ENCODE measurements at regions not wholly inside any gene's neighbourhood (a gene's known extent, or its start where the extent isn't known, plus 50 kb on each side); places are given as distances from the start of the nearest gene placed in this dataset.

DNA sequence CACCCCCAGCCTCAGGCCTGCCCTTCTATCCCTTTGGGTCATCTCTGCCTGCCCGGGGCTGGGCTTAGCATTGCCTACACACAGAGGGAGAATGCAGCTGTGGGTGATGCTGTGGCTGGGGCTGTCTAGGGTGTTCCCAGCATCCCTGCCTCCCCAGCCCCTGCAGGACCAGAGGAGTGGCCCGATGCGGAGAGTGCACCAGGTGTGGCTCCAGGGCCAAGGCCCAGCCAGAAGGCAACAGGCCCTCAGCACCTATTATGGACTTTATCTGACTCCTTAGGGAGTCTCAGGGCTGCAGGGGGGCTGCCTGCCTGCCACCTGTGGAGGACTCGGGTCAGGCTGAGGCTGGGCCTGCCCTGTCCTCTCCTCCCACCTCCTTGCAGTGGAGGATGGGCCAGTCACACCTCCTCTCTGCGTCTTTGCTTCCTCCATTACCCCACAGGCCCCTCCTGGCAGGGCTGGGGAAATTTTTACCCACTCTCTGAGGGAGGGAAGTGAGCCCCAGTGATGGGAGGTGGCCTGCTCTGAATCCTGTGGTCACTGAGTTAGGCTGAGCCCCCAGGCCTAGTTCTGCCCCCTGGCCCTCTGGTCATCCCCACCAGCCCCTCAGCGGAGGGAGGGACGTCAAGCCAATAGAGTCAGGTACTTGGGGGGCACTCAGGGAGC is 92.9 kb upstream of the PCBD1 start (continued):
- TF ChIP-seq ZNF518A (tag by site-specific recombination; conservative IDR thresholded peaks at IDR 0.05; ENCODE audit: low read depth) (no peak), PRDM6 (tag by site-specific recombination; IDR thresholded peaks at IDR 0.05) (no peak), ZNF621 (tag by site-specific recombination; IDR thresholded peaks at IDR 0.05) (no peak), ZBTB6 (tag by site-specific recombination; IDR thresholded peaks at IDR 0.05) (no peak), ZNF670 (tag by site-specific recombination; IDR thresholded peaks at IDR 0.05; ENCODE audit: low read depth) (no peak)
- TF ChIP-seq, protein P1, sequence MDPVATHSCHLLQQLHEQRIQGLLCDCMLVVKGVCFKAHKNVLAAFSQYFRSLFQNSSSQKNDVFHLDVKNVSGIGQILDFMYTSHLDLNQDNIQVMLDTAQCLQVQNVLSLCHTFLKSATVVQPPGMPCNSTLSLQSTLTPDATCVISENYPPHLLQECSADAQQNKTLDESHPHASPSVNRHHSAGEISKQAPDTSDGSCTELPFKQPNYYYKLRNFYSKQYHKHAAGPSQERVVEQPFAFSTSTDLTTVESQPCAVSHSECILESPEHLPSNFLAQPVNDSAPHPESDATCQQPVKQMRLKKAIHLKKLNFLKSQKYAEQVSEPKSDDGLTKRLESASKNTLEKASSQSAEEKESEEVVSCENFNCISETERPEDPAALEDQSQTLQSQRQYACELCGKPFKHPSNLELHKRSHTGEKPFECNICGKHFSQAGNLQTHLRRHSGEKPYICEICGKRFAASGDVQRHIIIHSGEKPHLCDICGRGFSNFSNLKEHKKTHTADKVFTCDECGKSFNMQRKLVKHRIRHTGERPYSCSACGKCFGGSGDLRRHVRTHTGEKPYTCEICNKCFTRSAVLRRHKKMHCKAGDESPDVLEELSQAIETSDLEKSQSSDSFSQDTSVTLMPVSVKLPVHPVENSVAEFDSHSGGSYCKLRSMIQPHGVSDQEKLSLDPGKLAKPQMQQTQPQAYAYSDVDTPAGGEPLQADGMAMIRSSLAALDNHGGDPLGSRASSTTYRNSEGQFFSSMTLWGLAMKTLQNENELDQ (tag by site-specific recombination; IDR thresholded peaks at IDR 0.05; ENCODE audit: low read depth) = no peak

- no peaks in the 10 kb centered on the region for H3K4me1 ChIP-seq (ENCODE audit: control insufficient read depth, insufficient read depth, low read length)
- no peaks in the 10 kb centered on the region for H3K9me3 ChIP-seq (ENCODE audit: control insufficient read depth, insufficient read depth, low read depth, low read length)
- CTCF ChIA-PET = no interaction called here
- POLR2A ChIA-PET = no interaction called here
- H3K4me3 ChIP-seq (ENCODE audit: low read depth, low read length) = no peak overlapping the region
- TF ChIP-seq ZNF239 (tag by site-specific recombination; IDR thresholded peaks at IDR 0.05) (no peak), ZNF785 (tag by site-specific recombination; IDR thresholded peaks at IDR 0.05) (no peak), IKZF3 (tag by site-specific recombination; IDR thresholded peaks at IDR 0.05) (no peak), ZNF76 (tag by site-specific recombination; IDR thresholded peaks at IDR 0.05; ENCODE audit: borderline replicate concordance, low read depth) (no peak), ZNF223 (tag by site-specific recombination; IDR thresholded peaks at IDR 0.05) (no peak), ZFP37 (tag by site-specific recombination; IDR thresholded peaks at IDR 0.05) (no peak), ZNF747 (tag by site-specific recombination; IDR thresholded peaks at IDR 0.05) (no peak)
- TF ChIP-seq, protein P2, sequence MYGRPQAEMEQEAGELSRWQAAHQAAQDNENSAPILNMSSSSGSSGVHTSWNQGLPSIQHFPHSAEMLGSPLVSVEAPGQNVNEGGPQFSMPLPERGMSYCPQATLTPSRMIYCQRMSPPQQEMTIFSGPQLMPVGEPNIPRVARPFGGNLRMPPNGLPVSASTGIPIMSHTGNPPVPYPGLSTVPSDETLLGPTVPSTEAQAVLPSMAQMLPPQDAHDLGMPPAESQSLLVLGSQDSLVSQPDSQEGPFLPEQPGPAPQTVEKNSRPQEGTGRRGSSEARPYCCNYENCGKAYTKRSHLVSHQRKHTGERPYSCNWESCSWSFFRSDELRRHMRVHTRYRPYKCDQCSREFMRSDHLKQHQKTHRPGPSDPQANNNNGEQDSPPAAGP (tag by site-specific recombination; IDR thresholded peaks at IDR 0.05) = no peak
- no peak overlapping the region for H3K27ac ChIP-seq (ENCODE audit: extremely low read depth, low read depth, low read length)
- no peaks in the 10 kb centered on the region for H3K36me3 ChIP-seq (ENCODE audit: control insufficient read depth in 2 of 2, insufficient read depth in 1 of 2, low read length in 2 of 2)
Observed at GRCh38 chr10:70981936-70982335, 93.6 kb upstream of the PCBD1 start.

Measured in HEK293 (cell line).